ENCODE measurements at regions not wholly inside any gene's neighbourhood (a gene's known extent, or its start where the extent isn't known, plus 50 kb on each side); places are given as distances from the start of the nearest gene placed in this dataset.

GRCh38 chr5:60377826-60378225 lies 322.1 kb downstream of the DEPDC1B start:
- H2BK15ac ChIP-seq (ENCODE audit: low read depth, poor library complexity, severe bottlenecking) = no peak overlapping the region
- no peak overlapping the region for H3K27ac ChIP-seq (ENCODE audit: low read length, poor library complexity, severe bottlenecking)
- H2BK120ac ChIP-seq (ENCODE audit: low read depth, low read length) = no peak overlapping the region
- no CpG with 5 or more reads among the region's 1 CpG for WGBS
- H3K14ac ChIP-seq (ENCODE audit: low read length in 2 of 2) = no peak overlapping the region
- H2AK5ac ChIP-seq (ENCODE audit: low read length, severe bottlenecking) = no peak overlapping the region
- no peak overlapping the region for H3K23ac ChIP-seq (ENCODE audit: low read length in 2 of 2)
- no peaks in the 10 kb centered on the region for H3K9me3 ChIP-seq (ENCODE audit: control insufficient read depth, low read length)
- no peaks in the 10 kb centered on the region for H3K79me1 ChIP-seq (replicated peaks; ENCODE audit: low read length, poor library complexity, severe bottlenecking)
- no peak overlapping the region for H2BK5ac ChIP-seq (ENCODE audit: low read depth, low read length, poor library complexity, severe bottlenecking)
- H3K36me3 ChIP-seq (ENCODE audit: control insufficient read depth in 1 of 2, insufficient read depth in 2 of 2, low read depth in 1 of 2, low read length in 2 of 2) = no peaks in the 10 kb centered on the region
- H4K8ac ChIP-seq (ENCODE audit: low read length) = no peak overlapping the region
- H2BK12ac ChIP-seq (ENCODE audit: low read length in 2 of 2) = no peak overlapping the region
- H3K9ac ChIP-seq (ENCODE audit: low read length) = no peak overlapping the region
- no peak for DNase-seq
- H2AFZ ChIP-seq (ENCODE audit: low read depth, low read length) = no peak overlapping the region
- no peak overlapping the region for H3K18ac ChIP-seq (ENCODE audit: low read depth in 1 of 2, low read length in 2 of 2)
- H3K4ac ChIP-seq (ENCODE audit: low read depth in 1 of 2, low read length in 2 of 2) = no peak overlapping the region
- H4K91ac ChIP-seq (ENCODE audit: low read length) = no peak overlapping the region
- H3K4me3 ChIP-seq (ENCODE audit: insufficient read depth in 1 of 2, low read depth in 1 of 2, low read length in 2 of 2) = no peak overlapping the region
- H3K27me3 ChIP-seq (ENCODE audit: control insufficient read depth in 1 of 2, insufficient read depth in 1 of 2, low read length in 2 of 2) = no peaks in the 10 kb centered on the region
- H3K4me2 ChIP-seq (ENCODE audit: low read length, poor library complexity, severe bottlenecking) = no peak overlapping the region
- no peaks in the 10 kb centered on the region for H3K4me1 ChIP-seq (ENCODE audit: control insufficient read depth, insufficient read depth, low read depth, low read length)

DNA sequence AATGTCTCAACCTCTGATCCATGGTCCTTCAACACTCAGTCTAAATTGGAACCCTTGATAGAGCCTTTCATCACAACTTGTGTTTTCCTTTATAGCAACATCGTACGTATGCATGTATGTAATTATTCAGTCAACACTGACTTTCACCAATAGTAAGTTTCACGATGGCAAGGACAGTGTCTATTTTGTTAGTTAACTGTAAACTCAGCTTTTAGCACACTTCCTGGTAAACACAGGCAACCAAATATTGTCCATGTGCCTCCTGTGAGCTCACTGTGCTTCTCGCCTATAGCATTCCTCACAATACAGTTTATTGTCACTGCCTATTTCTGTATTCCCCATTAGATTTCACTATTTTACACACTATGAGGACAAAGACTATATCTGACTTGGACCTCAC lies 323.1 kb downstream of the DEPDC1B start:
- Histone ChIP-seq H4K8ac (ENCODE audit: low read length) (no peak overlapping the region), H3K4ac (ENCODE audit: low read depth in 1 of 2, low read length in 2 of 2) (no peak overlapping the region), H3K14ac (ENCODE audit: low read length in 2 of 2) (no peak overlapping the region), H3K9ac (ENCODE audit: low read length) (no peak overlapping the region), H3K4me3 (ENCODE audit: insufficient read depth in 1 of 2, low read depth in 1 of 2, low read length in 2 of 2) (no peak overlapping the region), H4K91ac (ENCODE audit: low read length) (no peak overlapping the region), H3K4me1 (ENCODE audit: control insufficient read depth, insufficient read depth, low read depth, low read length) (no peaks in the 10 kb centered on the region), H2AK5ac (ENCODE audit: low read length, severe bottlenecking) (no peak overlapping the region), H2BK5ac (ENCODE audit: low read depth, low read length, poor library complexity, severe bottlenecking) (no peak overlapping the region), H3K18ac (ENCODE audit: low read depth in 1 of 2, low read length in 2 of 2) (no peak overlapping the region), H3K36me3 (ENCODE audit: control insufficient read depth in 1 of 2, insufficient read depth in 2 of 2, low read depth in 1 of 2, low read length in 2 of 2) (no peaks in the 10 kb centered on the region), H3K27me3 (ENCODE audit: control insufficient read depth in 1 of 2, insufficient read depth in 1 of 2, low read length in 2 of 2) (no peaks in the 10 kb centered on the region), H2BK120ac (ENCODE audit: low read depth, low read length) (no peak overlapping the region), H2BK15ac (ENCODE audit: low read depth, poor library complexity, severe bottlenecking) (no peak overlapping the region), H3K23ac (ENCODE audit: low read length in 2 of 2) (no peak overlapping the region), H3K27ac (ENCODE audit: low read length, poor library complexity, severe bottlenecking) (no peak overlapping the region), H2BK12ac (ENCODE audit: low read length in 2 of 2) (no peak overlapping the region), H3K4me2 (ENCODE audit: low read length, poor library complexity, severe bottlenecking) (no peak overlapping the region), H2AFZ (ENCODE audit: low read depth, low read length) (no peak overlapping the region), H3K9me3 (ENCODE audit: control insufficient read depth, low read length) (no peaks in the 10 kb centered on the region), H3K79me1 (replicated peaks; ENCODE audit: low read length, poor library complexity, severe bottlenecking) (no peaks in the 10 kb centered on the region)
- no peak for DNase-seq
- WGBS = 96% methylated on average over 4 of the region's 4 CpGs

- Histone ChIP-seq H3K23ac (ENCODE audit: low read length in 2 of 2) (no peak overlapping the region), H3K9me3 (ENCODE audit: control insufficient read depth, low read length) (no peaks in the 10 kb centered on the region), H3K9ac (ENCODE audit: low read length) (no peak overlapping the region), H3K4me1 (ENCODE audit: control insufficient read depth, insufficient read depth, low read depth, low read length) (no peaks in the 10 kb centered on the region), H2BK5ac (ENCODE audit: low read depth, low read length, poor library complexity, severe bottlenecking) (no peak overlapping the region), H4K8ac (ENCODE audit: low read length) (no peak overlapping the region), H3K27ac (ENCODE audit: low read length, poor library complexity, severe bottlenecking) (no peak overlapping the region), H3K4ac (ENCODE audit: low read depth in 1 of 2, low read length in 2 of 2) (no peak overlapping the region), H3K36me3 (ENCODE audit: control insufficient read depth in 1 of 2, insufficient read depth in 2 of 2, low read depth in 1 of 2, low read length in 2 of 2) (no peaks in the 10 kb centered on the region), H3K27me3 (ENCODE audit: control insufficient read depth in 1 of 2, insufficient read depth in 1 of 2, low read length in 2 of 2) (no peaks in the 10 kb centered on the region), H2AFZ (ENCODE audit: low read depth, low read length) (no peak overlapping the region), H4K91ac (ENCODE audit: low read length) (no peak overlapping the region), H2AK5ac (ENCODE audit: low read length, severe bottlenecking) (no peak overlapping the region), H2BK12ac (ENCODE audit: low read length in 2 of 2) (no peak overlapping the region), H3K14ac (ENCODE audit: low read length in 2 of 2) (no peak overlapping the region), H3K4me3 (ENCODE audit: insufficient read depth in 1 of 2, low read depth in 1 of 2, low read length in 2 of 2) (no peak overlapping the region), H2BK15ac (ENCODE audit: low read depth, poor library complexity, severe bottlenecking) (no peak overlapping the region), H2BK120ac (ENCODE audit: low read depth, low read length) (no peak overlapping the region), H3K18ac (ENCODE audit: low read depth in 1 of 2, low read length in 2 of 2) (no peak overlapping the region), H3K4me2 (ENCODE audit: low read length, poor library complexity, severe bottlenecking) (no peak overlapping the region), H3K79me1 (replicated peaks; ENCODE audit: low read length, poor library complexity, severe bottlenecking) (no peaks in the 10 kb centered on the region)
- 88% methylated on average over 4 of the region's 5 CpGs for whole genome bisulfite sequencing
- no peak for DNase-seq
Observed at GRCh38 chr5:60374409-60374808, 325.6 kb downstream of the DEPDC1B start.

- Histone ChIP-seq H3K9ac (ENCODE audit: low read length) (no peak overlapping the region), H3K4me3 (ENCODE audit: insufficient read depth in 1 of 2, low read depth in 1 of 2, low read length in 2 of 2) (no peak overlapping the region), H3K27ac (ENCODE audit: low read length, poor library complexity, severe bottlenecking) (no peak overlapping the region), H4K91ac (ENCODE audit: low read length) (no peak overlapping the region), H3K4me1 (ENCODE audit: control insufficient read depth, insufficient read depth, low read depth, low read length) (no peaks in the 10 kb centered on the region), H2AK5ac (ENCODE audit: low read length, severe bottlenecking) (no peak overlapping the region), H3K4me2 (ENCODE audit: low read length, poor library complexity, severe bottlenecking) (no peak overlapping the region), H3K9me3 (ENCODE audit: control insufficient read depth, low read length) (no peaks in the 10 kb centered on the region), H3K23ac (ENCODE audit: low read length in 2 of 2) (no peak overlapping the region), H2BK5ac (ENCODE audit: low read depth, low read length, poor library complexity, severe bottlenecking) (no peak overlapping the region), H3K4ac (ENCODE audit: low read depth in 1 of 2, low read length in 2 of 2) (no peak overlapping the region), H3K79me1 (replicated peaks; ENCODE audit: low read length, poor library complexity, severe bottlenecking) (no peaks in the 10 kb centered on the region), H2BK120ac (ENCODE audit: low read depth, low read length) (no peak overlapping the region), H3K27me3 (ENCODE audit: control insufficient read depth in 1 of 2, insufficient read depth in 1 of 2, low read length in 2 of 2) (no peaks in the 10 kb centered on the region), H3K36me3 (ENCODE audit: control insufficient read depth in 1 of 2, insufficient read depth in 2 of 2, low read depth in 1 of 2, low read length in 2 of 2) (no peaks in the 10 kb centered on the region), H2BK12ac (ENCODE audit: low read length in 2 of 2) (no peak overlapping the region), H4K8ac (ENCODE audit: low read length) (no peak overlapping the region), H2BK15ac (ENCODE audit: low read depth, poor library complexity, severe bottlenecking) (no peak overlapping the region), H3K18ac (ENCODE audit: low read depth in 1 of 2, low read length in 2 of 2) (no peak overlapping the region), H2AFZ (ENCODE audit: low read depth, low read length) (no peak overlapping the region), H3K14ac (ENCODE audit: low read length in 2 of 2) (no peak overlapping the region)
- WGBS = 98% methylated on average over 6 of the region's 7 CpGs
- DNase-seq = no peak
Observed at GRCh38 chr5:60372786-60373185, 327.2 kb downstream of the DEPDC1B start.
